NCI-H524 (cell line): ENCODE measurements at regions not wholly inside any gene's neighbourhood (a gene's known extent, or its start where the extent isn't known, plus 50 kb on each side); places are given as distances from the start of the nearest gene placed in this dataset.
"Not testable (repeated sequence)": the region's sequence is repeated elsewhere in the genome, so short reads cannot be mapped to it uniquely, and the experiment has no call there.

ENCODE experiments used
- DNase-seq, 2 experiments: peaks; one replicate each; lab custom pipeline; 2025; lab: John Stamatoyannopoulos, UW

DNA sequence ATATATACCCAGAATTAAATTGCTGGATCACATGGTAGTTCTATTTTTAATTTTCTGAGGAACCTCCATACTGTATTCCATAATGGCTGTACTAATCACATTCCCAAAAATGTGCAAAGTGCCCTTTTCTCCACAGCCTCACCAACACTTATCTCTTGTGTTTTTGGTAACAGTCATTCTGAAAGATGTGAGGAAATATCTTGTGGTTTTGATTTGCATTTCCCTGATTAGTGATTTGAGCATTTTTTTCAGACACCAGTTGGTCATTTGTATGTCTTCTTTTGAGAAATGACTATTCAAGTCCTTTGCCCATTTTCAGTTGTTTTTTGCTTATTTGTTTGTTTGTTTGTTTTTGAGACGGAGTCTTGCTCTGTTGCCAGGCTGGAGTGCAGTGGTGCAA, 98.1 kb upstream of the SIMC1 start:
- not testable (repeated sequence) for DNase-seq

GRCh38 chr5:176144508-176144907, 93.7 kb upstream of the SIMC1 start:
- peak; percentile 73 to 83 for DNase-seq

DNA sequence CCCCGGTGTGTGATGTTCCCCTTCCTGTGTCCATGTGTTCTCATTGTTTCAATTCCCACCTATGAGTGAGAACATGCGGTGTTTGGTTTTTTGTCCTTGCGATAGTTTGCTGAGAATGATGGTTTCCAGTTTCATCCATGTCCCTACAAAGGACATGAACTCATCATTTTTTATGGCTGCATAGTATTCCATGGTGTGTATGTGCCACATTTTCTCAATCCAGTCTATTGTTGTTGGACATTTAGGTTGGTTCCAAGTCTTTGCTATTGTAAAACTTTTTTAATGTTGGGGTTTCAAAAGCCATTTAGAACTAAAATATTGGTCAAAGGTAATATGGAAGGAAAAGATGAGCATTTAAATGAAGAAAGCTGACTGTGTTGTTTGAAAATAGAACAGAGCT, 88.3 kb upstream of the SIMC1 start:
- not testable (repeated sequence) for DNase-seq

DNA sequence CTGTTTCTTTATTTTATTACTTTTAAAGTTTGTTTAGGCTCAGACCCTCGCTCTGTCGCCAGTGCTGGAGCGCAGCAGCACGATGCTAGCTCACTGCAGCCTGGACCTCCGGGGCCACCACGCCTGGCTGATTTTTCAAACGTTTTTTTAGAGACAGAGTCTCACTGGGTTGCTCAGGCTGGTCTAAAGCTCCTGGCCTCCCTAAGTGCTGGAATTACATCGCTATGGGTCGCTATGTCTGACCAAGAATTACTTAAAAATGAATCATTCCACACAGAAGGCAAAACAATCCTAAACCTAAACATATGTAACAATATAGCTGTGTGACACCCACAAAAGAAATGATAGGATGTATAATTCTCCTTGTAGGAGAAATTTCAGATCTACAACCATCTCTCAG, 86.9 kb upstream of the SIMC1 start:
- peak; percentile 40 to 64 for DNase-seq

- peak; percentile 39 to 77 for DNase-seq
Measured at GRCh38 chr5:176152191-176152929, 85.9 kb upstream of the SIMC1 start.

DNA sequence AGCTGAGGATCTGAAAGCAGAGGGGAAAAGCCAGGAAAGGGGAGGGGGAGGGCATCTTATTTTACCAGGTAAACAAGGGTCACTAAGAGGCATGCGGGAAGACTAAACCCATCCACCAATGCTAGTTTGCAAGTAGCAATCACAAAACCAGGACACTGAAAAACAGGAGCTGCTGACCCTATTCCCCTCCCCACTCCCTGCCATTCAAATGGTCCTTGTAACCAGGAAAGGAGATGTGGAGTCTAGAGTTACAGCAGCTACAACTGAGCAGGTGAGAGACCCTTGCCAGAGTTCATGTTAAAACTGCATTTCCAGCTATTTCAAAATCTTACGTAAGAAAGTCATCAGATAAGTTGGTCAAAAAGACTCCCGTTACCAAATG, 85.3 kb upstream of the SIMC1 start:
- no peak for DNase-seq

- no peak for DNase-seq
Measured at GRCh38 chr5:176153741-176154140, 84.5 kb upstream of the SIMC1 start.

DNA sequence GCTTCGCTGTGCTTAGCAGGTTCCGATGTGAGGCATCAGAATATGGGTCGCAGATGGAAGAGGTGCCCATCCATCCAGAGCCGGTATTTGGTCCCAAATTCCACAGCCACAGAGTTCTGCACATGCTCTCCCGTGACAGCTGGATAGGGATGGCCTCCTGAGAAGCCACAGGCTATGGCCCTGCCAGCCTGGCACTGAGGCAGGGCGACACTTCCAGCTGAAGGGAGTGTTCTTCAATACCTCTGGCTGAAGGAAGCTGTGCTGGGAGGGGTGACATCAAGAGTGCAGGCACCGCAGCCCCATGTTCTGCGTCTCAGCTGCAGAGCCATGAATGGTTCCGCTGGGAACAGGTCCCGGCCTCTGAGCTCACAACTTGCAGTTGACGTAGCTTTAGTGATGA, 83.4 kb upstream of the SIMC1 start:
- DNase-seq: no peak

GRCh38 chr5:176155922-176156359, 82.3 kb upstream of the SIMC1 start:
- DNase-seq: no peak

GRCh38 chr5:176157656-176158055, 80.6 kb upstream of the SIMC1 start:
- DNase-seq: no peak

GRCh38 chr5:176161431-176161830, 76.8 kb upstream of the SIMC1 start:
- no peak for DNase-seq

- DNase-seq: no peak
Measured at GRCh38 chr5:176162198-176162597, 76.0 kb upstream of the SIMC1 start.

DNA sequence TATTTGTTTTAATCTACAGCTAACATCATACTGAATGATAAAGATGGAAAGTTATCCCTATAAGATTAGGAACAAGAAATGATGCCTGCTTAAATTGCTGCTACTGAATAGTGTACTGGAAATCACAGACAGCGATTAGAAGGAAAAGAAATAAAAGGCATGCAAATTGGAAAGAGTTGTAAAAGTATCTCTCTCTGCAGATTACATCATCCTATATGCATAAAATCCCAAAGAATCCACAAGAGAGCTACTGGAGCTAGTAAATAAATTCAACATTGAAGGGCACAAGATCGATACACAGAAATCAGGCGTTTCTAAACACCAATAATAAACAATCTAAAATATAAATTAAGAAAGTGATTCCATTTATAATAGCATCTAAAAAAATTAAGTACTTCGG, 75.3 kb upstream of the SIMC1 start:
- DNase-seq: no peak

DNA sequence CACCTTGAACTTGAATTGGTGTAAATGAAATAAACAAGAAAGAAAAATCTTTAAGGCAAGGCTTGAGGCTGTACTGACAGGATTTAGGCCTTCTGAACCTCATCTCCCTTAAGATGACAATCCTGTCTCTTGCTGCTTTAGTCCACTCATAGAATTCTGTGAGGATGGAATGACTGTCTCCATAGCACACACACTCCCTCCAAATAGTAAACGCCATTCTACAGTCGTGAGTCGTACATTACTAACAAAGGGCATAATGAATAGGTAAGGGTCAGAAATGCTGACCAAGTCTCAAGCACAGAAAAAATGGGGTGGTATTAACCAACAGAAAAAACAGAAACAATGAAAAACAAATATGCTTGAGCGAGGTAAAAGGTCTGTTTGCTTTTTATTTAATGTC, 71.8 kb upstream of the SIMC1 start:
- no peak for DNase-seq

GRCh38 chr5:176167800-176168199, 70.4 kb upstream of the SIMC1 start:
- no peak for DNase-seq

DNA sequence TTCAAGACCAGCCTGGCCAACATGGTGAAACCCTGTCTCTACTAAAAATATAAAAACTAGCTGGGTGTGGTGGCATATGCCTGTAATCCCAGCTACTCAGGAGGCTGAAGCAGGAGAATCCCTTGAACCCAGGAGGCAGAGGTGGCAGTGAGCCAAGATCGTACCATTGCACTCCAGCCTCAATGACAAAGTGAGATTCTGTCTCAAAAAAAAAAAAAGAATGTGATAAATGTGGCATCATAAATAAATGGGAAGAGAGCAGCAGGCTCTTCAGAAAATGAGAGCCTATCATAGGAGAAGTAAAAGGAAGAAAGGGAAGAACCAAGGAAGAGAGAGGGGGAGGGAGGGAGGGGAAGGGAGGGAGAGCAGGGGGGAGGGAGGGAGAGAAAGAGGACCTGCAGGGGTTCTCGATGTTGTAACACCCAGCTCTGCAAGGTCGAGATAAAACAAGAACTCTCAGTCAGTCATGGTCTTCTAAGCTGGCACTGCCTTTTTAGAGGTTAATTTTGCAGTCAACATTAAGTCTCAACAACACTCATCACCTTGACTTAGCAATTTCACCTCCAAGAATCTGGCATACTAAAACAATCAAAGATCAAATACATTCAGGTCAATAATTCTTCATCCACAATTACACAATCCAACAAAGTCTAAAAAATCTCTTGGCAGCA, 68.7 kb upstream of the SIMC1 start:
- no peak for DNase-seq

- no peak for DNase-seq
Measured at GRCh38 chr5:176170084-176170483, 68.1 kb upstream of the SIMC1 start.

GRCh38 chr5:176171171-176171760, 67.0 kb upstream of the SIMC1 start:
- DNase-seq: no peak

GRCh38 chr5:176172246-176172645, 66.0 kb upstream of the SIMC1 start:
- no peak for DNase-seq

DNA sequence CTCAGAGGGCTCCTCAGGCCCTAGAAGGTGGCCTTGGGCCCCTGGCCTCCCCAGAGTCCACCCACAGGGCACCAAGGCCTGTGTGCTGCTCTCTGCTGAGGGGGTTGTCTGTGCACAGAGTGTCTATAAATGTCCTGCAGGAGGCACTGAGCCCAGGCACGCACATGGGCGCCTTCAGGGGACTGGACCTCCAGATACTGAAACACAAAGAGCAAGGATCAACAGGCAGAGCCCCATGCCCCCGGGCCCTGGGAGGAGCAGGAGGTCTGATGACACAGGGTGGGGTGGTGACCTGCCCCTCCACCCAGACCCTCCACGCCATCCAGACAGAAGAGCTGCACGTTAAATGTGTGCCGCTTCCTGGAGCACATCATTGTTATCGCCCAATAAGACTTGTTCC, 64.6 kb upstream of the SIMC1 start:
- DNase-seq: no peak

DNA sequence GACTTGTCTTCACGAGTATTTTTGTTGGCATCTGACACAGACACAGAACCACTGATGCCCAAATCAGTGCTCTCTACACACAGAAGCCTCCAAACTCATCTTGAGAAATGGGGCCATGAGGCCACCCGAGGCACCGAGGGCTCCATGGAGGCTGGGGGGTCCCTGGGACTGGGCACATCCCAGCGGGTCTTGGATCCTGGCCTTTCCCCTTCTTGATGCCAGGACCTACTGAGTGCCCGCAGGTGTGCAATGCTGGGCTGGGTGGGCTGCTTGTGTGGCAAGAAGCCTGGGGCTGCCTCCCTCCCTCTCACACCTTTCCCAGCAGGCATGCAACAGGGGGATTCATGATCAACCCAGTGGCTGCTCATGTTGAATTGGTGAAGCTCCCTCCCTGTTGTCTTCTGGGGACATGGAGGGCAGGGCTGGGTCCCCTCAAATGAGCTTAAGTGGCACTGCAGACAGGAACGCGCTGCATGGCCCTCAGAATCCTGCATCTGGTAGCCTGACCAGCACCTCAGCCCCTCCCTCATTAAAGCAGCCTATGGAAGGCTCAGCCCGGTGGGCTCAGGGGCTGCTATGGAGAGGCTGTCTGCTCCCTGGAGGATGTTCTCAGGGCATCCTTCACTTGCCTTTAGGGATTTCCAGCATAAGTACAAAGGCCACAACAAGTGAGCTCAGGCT, 63.7 kb upstream of the SIMC1 start:
- DNase-seq: no peak

DNA sequence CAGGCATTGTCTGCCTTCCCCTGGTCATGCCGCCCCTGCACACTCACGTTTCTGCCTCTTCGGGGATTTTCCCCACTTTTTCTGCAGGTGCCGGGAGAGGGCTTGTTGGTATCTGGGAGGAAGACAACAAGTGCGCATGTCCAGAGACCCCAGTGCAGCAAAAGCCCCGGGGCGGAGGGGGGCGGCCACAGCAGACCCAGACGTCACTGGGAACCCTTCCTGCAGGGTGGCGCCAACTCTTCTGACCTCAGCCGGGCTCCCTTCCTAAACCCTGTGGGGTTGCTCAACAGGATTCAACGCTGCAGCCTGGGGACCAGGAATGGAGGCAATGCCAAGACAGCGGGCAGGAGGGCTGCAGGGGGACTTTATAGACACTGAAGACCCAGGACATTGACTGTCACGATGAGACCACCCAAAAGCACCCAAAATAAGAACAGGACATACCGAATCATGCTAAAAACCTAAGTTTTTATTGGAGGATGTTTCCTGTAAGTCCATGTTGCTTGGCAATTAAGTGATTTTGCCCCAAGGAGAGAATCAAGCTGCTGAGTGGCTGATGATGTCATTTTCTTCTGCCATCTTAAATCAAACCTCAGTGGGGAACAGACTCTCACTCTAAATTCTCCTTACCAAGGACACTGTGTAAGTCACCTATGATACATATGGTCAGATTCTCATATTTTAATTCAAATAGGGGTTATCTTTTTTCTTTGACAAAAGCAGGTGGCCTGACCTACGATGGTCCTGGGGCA, 62.9 kb upstream of the SIMC1 start:
- DNase-seq: no peak
